ENCODE measurements at regions not wholly inside any gene's neighbourhood (a gene's known extent, or its start where the extent isn't known, plus 50 kb on each side); places are given as distances from the start of the nearest gene placed in this dataset.

DNA sequence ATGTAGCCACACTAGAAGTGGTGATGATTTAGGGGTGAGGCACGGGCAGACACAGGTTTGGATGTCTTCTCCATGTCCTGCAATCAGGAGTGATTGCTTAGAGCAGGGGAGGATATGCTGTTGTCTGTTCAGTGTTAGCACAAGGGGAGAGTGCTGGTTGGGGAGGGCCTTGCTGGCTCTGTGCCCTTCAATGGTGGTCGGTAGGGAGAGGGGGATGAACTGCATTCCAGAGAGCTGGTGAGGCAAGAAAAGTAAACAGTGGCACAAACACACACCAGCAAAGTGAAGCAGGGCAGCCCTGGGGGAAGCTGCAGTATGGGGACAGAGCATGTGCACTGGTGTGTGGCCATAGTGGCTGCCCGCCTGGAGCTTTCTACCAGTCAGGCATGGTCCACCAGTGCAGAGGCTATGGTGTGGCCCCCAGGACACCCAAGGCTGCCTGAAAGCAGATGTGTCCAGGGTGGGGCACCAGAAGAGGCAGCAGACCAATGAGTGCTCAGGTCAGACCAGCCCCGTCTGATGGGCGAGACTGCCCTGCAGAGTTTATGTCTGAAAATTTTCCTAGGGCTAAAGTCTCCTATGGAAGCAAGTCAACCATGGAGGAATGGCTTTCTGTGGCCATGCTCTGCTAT, 1676.9 kb downstream of the PCDH9 start:
- H3K79me2 ChIP-seq (ENCODE audit: control insufficient read depth, low read length), result no peaks in the 10 kb centered on the region
- no peak overlapping the region for H3K4me3 ChIP-seq (ENCODE audit: low read length)
- no peaks in the 10 kb centered on the region for H3K27me3 ChIP-seq (ENCODE audit: control insufficient read depth, low read length)
- TF ChIP-seq, protein P1, sequence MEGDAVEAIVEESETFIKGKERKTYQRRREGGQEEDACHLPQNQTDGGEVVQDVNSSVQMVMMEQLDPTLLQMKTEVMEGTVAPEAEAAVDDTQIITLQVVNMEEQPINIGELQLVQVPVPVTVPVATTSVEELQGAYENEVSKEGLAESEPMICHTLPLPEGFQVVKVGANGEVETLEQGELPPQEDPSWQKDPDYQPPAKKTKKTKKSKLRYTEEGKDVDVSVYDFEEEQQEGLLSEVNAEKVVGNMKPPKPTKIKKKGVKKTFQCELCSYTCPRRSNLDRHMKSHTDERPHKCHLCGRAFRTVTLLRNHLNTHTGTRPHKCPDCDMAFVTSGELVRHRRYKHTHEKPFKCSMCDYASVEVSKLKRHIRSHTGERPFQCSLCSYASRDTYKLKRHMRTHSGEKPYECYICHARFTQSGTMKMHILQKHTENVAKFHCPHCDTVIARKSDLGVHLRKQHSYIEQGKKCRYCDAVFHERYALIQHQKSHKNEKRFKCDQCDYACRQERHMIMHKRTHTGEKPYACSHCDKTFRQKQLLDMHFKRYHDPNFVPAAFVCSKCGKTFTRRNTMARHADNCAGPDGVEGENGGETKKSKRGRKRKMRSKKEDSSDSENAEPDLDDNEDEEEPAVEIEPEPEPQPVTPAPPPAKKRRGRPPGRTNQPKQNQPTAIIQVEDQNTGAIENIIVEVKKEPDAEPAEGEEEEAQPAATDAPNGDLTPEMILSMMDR (IDR thresholded peaks at IDR 0.05; ENCODE audit: low read depth, low read length, poor library complexity, severe bottlenecking), result no peak
- no peak for TF ChIP-seq EZH2phosphoT487 (IDR thresholded peaks at IDR 0.05; ENCODE audit: borderline replicate concordance, low read length)
- H3F3A ChIP-seq (ENCODE audit: control insufficient read depth, insufficient read depth), result no peaks in the 10 kb centered on the region
- H3K36me3 ChIP-seq (ENCODE audit: control insufficient read depth, low read length), result no peaks in the 10 kb centered on the region
- no peaks in the 10 kb centered on the region for H3K4me1 ChIP-seq (ENCODE audit: control insufficient read depth, low read length)
- no peak overlapping the region for H3K27ac ChIP-seq (ENCODE audit: low read depth, low read length)
- H3K4me2 ChIP-seq (ENCODE audit: low read length), result no peak overlapping the region
- no peaks in the 10 kb centered on the region for H4K20me1 ChIP-seq (ENCODE audit: control insufficient read depth, insufficient read depth, low read depth, low read length)
- H3K9me2 ChIP-seq (replicated peaks; ENCODE audit: control insufficient read depth, low read length), result no peaks in the 10 kb centered on the region
- H3K9me3 ChIP-seq (ENCODE audit: control insufficient read depth, insufficient read depth, low read length), result no peaks in the 10 kb centered on the region

DNA sequence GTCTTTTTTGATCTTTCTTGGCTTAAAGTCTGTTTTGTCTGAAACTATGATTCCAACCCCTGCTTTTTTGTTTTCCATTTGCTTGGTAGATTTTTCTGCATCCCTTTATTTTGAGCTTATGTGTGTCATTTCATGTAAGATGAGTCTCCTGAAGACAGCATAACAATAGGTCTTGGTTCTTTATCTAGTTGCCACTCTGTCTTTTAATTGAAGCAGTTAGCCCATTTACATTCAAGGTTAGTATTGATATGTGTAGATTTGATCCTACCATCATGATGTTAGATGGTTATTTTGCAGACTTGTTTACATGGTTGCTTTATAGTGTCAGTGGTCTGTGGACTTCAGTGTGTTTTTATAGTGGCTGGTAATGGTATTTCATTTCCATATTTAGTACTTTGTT, 1678.9 kb downstream of the PCDH9 start:
- Histone ChIP-seq H3K9me3 (ENCODE audit: control insufficient read depth, insufficient read depth, low read length) (no peaks in the 10 kb centered on the region), H3K36me3 (ENCODE audit: control insufficient read depth, low read length) (no peaks in the 10 kb centered on the region), H3K4me3 (ENCODE audit: low read length) (no peak overlapping the region), H3K27ac (ENCODE audit: low read depth, low read length) (no peak overlapping the region), H3F3A (ENCODE audit: control insufficient read depth, insufficient read depth) (no peaks in the 10 kb centered on the region), H3K9me2 (replicated peaks; ENCODE audit: control insufficient read depth, low read length) (no peaks in the 10 kb centered on the region), H3K4me1 (ENCODE audit: control insufficient read depth, low read length) (no peaks in the 10 kb centered on the region), H3K79me2 (ENCODE audit: control insufficient read depth, low read length) (no peaks in the 10 kb centered on the region), H3K4me2 (ENCODE audit: low read length) (no peak overlapping the region), H3K27me3 (ENCODE audit: control insufficient read depth, low read length) (no peaks in the 10 kb centered on the region), H4K20me1 (ENCODE audit: control insufficient read depth, insufficient read depth, low read depth, low read length) (no peaks in the 10 kb centered on the region)
- TF ChIP-seq, protein P1 (IDR thresholded peaks at IDR 0.05; ENCODE audit: low read depth, low read length, poor library complexity, severe bottlenecking), result no peak
- TF ChIP-seq EZH2phosphoT487 (IDR thresholded peaks at IDR 0.05; ENCODE audit: borderline replicate concordance, low read length), result no peak

DNA sequence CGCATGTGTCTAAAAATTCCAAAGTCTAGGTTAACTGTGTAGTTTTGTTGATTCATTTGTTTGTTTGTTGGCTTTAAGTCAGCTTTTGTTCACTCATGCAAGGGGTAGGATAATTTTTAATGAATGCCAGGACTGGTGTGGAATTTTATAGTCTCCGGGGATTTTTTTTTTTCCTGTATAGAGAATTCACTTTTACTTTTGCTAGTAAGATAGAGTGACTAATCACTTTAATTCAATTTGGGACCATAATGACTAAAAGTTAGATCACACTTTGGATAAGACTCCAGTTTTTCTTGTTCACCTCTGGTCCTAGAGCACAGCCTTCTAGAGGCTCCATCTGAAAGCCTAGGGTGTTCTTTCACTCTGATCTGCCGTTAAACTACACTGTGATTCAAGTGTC, 1690.0 kb downstream of the PCDH9 start:
- no peak overlapping the region for H3K27ac ChIP-seq (ENCODE audit: low read depth, low read length)
- no peaks in the 10 kb centered on the region for H3F3A ChIP-seq (ENCODE audit: control insufficient read depth, insufficient read depth)
- H3K4me2 ChIP-seq (ENCODE audit: low read length), result no peak overlapping the region
- H3K79me2 ChIP-seq (ENCODE audit: control insufficient read depth, low read length), result no peaks in the 10 kb centered on the region
- H3K9me2 ChIP-seq (replicated peaks; ENCODE audit: control insufficient read depth, low read length), result no peaks in the 10 kb centered on the region
- no peaks in the 10 kb centered on the region for H3K4me1 ChIP-seq (ENCODE audit: control insufficient read depth, low read length)
- no peaks in the 10 kb centered on the region for H3K27me3 ChIP-seq (ENCODE audit: control insufficient read depth, low read length)
- H4K20me1 ChIP-seq (ENCODE audit: control insufficient read depth, insufficient read depth, low read depth, low read length), result no peaks in the 10 kb centered on the region
- TF ChIP-seq EZH2phosphoT487 (IDR thresholded peaks at IDR 0.05; ENCODE audit: borderline replicate concordance, low read length), result no peak
- TF ChIP-seq, protein P1 (IDR thresholded peaks at IDR 0.05; ENCODE audit: low read depth, low read length, poor library complexity, severe bottlenecking), result no peak
- H3K36me3 ChIP-seq (ENCODE audit: control insufficient read depth, low read length), result no peaks in the 10 kb centered on the region
- no peak overlapping the region for H3K4me3 ChIP-seq (ENCODE audit: low read length)
- no peaks in the 10 kb centered on the region for H3K9me3 ChIP-seq (ENCODE audit: control insufficient read depth, insufficient read depth, low read length)
